ENCODE measurements at regions not wholly inside any gene's neighbourhood (a gene's known extent, or its start where the extent isn't known, plus 50 kb on each side); places are given as distances from the start of the nearest gene placed in this dataset.
A peak's percentile ranks its signal among the peaks of the same experiment; 100 is the strongest.

GRCh38 chr2:74036010-74036409, 51.3 kb downstream of the TET3 start:
- Histone ChIP-seq H3K27ac (ENCODE audit: low read length) (peak overlapping the region; percentile 85), H3K4me3 (ENCODE audit: low read length) (peak overlapping the region; percentile 63), H3K36me3 (replicated peaks; ENCODE audit: low read depth, low read length) (peaks cover 17% of the 10 kb centered on the region), H3K9ac (ENCODE audit: low read length) (peak overlapping the region; percentile 49), H3K79me2 (ENCODE audit: low read length) (peaks cover 100% of the 10 kb centered on the region), H4K20me1 (ENCODE audit: insufficient read depth, low read length) (peaks cover 33% of the 10 kb centered on the region), H2AFZ (ENCODE audit: low read depth, low read length) (no peak overlapping the region), H3K27me3 (ENCODE audit: low read depth, low read length) (no peaks in the 10 kb centered on the region), H3K4me2 (ENCODE audit: low read length) (peak overlapping the region; percentile 89), H3K4me1 (ENCODE audit: low read length) (peaks cover 92% of the 10 kb centered on the region), H3K9me3 (ENCODE audit: insufficient read depth, low read length) (no peaks in the 10 kb centered on the region)
- no peak for TF ChIP-seq CTCF (IDR thresholded peaks at IDR 0.05; ENCODE audit: low read depth, low read length)
- TF ChIP-seq EZH2phosphoT487 (IDR thresholded peaks at IDR 0.05; ENCODE audit: low read depth) = no peak

GRCh38 chr2:74036450-74037195, 51.9 kb downstream of the TET3 start:
- H2AFZ ChIP-seq (ENCODE audit: low read depth, low read length) = no peak overlapping the region
- H3K36me3 ChIP-seq (replicated peaks; ENCODE audit: low read depth, low read length) = peaks cover 17% of the 10 kb centered on the region
- TF ChIP-seq EZH2phosphoT487 (IDR thresholded peaks at IDR 0.05; ENCODE audit: low read depth) = no peak
- TF ChIP-seq CTCF (IDR thresholded peaks at IDR 0.05; ENCODE audit: low read depth, low read length) = no peak
- H3K27ac ChIP-seq (ENCODE audit: low read length) = peak overlapping the region; percentile 85
- no peaks in the 10 kb centered on the region for H3K9me3 ChIP-seq (ENCODE audit: insufficient read depth, low read length)
- peak overlapping the region; percentile 89 for H3K4me2 ChIP-seq (ENCODE audit: low read length)
- H4K20me1 ChIP-seq (ENCODE audit: insufficient read depth, low read length) = peaks cover 39% of the 10 kb centered on the region
- peaks cover 100% of the 10 kb centered on the region for H3K79me2 ChIP-seq (ENCODE audit: low read length)
- peaks cover 92% of the 10 kb centered on the region for H3K4me1 ChIP-seq (ENCODE audit: low read length)
- H3K4me3 ChIP-seq (ENCODE audit: low read length) = peak overlapping the region; percentile 63
- no peaks in the 10 kb centered on the region for H3K27me3 ChIP-seq (ENCODE audit: low read depth, low read length)
- H3K9ac ChIP-seq (ENCODE audit: low read length) = peak overlapping the region; percentile 49

DNA sequence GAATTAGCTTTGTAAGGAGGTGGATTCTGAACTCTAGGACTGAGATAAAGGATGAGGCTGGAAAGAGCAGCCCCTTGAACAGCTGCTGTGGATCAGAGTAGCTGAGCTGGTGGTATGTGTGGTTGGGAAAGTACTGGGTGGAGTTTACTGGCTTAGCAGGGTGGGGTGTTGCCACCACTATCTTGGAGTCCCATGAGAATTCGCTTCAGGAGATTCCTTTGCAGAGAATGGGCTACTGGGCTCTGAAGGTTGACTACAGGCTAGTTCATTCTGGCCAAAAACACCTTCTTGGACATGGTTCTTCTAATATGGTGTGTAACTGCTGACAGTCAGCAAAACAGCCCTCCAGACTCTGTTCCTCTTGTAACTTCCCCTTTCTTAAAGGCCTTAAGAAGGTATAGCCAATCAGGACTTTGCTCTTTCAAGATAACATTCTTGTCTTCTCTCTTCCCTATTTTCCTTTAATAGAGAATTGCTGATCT, 52.7 kb downstream of the TET3 start:
- TF ChIP-seq CTCF (IDR thresholded peaks at IDR 0.05; ENCODE audit: low read depth, low read length) (no peak), EZH2phosphoT487 (IDR thresholded peaks at IDR 0.05; ENCODE audit: low read depth) (no peak)
- Histone ChIP-seq H2AFZ (ENCODE audit: low read depth, low read length) (no peak overlapping the region), H3K4me3 (ENCODE audit: low read length) (peak overlapping the region; percentile 63), H3K4me1 (ENCODE audit: low read length) (peaks cover 89% of the 10 kb centered on the region), H3K27ac (ENCODE audit: low read length) (peak overlapping the region; percentile 85), H3K27me3 (ENCODE audit: low read depth, low read length) (no peaks in the 10 kb centered on the region), H3K9me3 (ENCODE audit: insufficient read depth, low read length) (no peaks in the 10 kb centered on the region), H4K20me1 (ENCODE audit: insufficient read depth, low read length) (peaks cover 47% of the 10 kb centered on the region), H3K79me2 (ENCODE audit: low read length) (peaks cover 100% of the 10 kb centered on the region), H3K4me2 (ENCODE audit: low read length) (peak overlapping the region; percentile 89), H3K36me3 (replicated peaks; ENCODE audit: low read depth, low read length) (peaks cover 17% of the 10 kb centered on the region), H3K9ac (ENCODE audit: low read length) (peak overlapping the region; percentile 49)

DNA sequence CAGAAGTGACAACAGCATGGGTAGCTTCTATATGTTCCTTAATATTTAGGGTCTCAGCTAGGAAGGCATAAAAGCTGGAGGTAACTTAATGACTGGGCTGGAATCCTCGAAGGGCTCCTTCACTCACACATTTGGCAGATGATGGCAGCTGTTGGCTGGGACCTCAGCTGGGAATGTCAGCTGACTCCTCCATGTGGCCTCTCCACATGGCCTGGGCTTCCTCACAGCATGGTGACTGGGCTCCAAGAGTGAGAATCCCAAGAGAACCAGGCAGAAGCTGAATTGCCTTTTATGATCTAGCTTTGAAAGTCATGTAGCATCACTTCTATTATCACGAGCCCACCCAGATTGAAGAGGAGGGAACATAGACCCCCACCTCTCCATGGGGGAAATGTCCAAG, 54.9 kb downstream of the TET3 start:
- TF ChIP-seq CTCF (IDR thresholded peaks at IDR 0.05; ENCODE audit: low read depth, low read length) (no peak), EZH2phosphoT487 (IDR thresholded peaks at IDR 0.05; ENCODE audit: low read depth) (no peak)
- Histone ChIP-seq H3K27ac (ENCODE audit: low read length) (no peak overlapping the region), H3K36me3 (replicated peaks; ENCODE audit: low read depth, low read length) (peaks cover 17% of the 10 kb centered on the region), H3K79me2 (ENCODE audit: low read length) (peaks cover 100% of the 10 kb centered on the region), H3K4me3 (ENCODE audit: low read length) (no peak overlapping the region), H3K4me1 (ENCODE audit: low read length) (peaks cover 68% of the 10 kb centered on the region), H3K9me3 (ENCODE audit: insufficient read depth, low read length) (no peaks in the 10 kb centered on the region), H4K20me1 (ENCODE audit: insufficient read depth, low read length) (peaks cover 69% of the 10 kb centered on the region), H2AFZ (ENCODE audit: low read depth, low read length) (no peak overlapping the region), H3K4me2 (ENCODE audit: low read length) (no peak overlapping the region), H3K9ac (ENCODE audit: low read length) (no peak overlapping the region), H3K27me3 (ENCODE audit: low read depth, low read length) (no peaks in the 10 kb centered on the region)
